HG03558 (cell line): ENCODE measurements at regions not wholly inside any gene's neighbourhood (a gene's known extent, or its start where the extent isn't known, plus 50 kb on each side); places are given as distances from the start of the nearest gene placed in this dataset.
A peak's percentile ranks its signal among the peaks of the same experiment; 100 is the strongest.
"Not testable (repeated sequence)": the region's sequence is repeated elsewhere in the genome, so short reads cannot be mapped to it uniquely, and the experiment has no call there.

Experiments used
- ATAC-seq: cut with Tn5 transposase; IDR thresholded peaks from one replicate; pipeline ENCODE4 v1.9.1; 2021; ENCODE audit warnings: moderate number of reproducible peaks; ENCODE audit not compliant: unreplicated experiment; ENCODE audit errors: extremely low read depth

DNA sequence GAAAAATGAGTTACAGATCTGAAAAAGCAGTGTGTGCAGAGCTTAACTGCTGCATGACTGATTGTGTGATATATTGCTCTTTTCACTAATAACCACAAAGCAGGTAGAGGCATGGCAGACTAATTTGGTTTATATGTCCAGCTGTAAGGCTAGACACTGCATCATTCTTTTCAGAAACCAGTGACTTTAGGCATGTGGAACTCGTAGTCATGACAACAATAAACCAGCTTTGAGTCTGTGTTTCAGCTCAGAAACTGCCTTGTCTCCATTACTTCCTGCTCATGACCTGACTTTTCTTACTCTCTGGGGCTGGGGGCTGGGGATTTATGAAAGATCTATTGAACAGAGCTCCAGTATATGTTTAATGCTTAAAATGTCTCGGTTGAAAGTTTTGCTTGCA is 146.8 kb upstream of the LRIG3 start:
- ATAC-seq = no peak

DNA sequence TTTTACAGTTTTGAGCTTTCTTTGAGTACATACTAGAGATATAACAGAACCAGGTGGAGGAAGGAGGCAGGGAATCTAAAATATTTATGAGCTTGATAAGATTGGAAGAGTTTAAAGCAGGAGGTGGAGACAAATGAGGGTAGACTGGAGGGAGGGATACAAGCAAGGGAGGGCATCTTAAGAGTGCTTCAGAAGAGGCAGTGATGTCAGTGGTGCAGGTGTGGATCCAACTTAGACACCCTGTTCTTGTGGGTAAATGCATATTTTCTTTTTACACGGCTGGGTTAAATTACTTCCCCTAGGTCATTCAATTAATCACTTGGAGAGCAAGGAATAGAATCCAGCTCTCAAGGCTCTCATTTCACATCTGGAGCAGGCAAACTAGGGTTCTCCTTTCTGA is 146.1 kb upstream of the LRIG3 start:
- ATAC-seq = no peak

DNA sequence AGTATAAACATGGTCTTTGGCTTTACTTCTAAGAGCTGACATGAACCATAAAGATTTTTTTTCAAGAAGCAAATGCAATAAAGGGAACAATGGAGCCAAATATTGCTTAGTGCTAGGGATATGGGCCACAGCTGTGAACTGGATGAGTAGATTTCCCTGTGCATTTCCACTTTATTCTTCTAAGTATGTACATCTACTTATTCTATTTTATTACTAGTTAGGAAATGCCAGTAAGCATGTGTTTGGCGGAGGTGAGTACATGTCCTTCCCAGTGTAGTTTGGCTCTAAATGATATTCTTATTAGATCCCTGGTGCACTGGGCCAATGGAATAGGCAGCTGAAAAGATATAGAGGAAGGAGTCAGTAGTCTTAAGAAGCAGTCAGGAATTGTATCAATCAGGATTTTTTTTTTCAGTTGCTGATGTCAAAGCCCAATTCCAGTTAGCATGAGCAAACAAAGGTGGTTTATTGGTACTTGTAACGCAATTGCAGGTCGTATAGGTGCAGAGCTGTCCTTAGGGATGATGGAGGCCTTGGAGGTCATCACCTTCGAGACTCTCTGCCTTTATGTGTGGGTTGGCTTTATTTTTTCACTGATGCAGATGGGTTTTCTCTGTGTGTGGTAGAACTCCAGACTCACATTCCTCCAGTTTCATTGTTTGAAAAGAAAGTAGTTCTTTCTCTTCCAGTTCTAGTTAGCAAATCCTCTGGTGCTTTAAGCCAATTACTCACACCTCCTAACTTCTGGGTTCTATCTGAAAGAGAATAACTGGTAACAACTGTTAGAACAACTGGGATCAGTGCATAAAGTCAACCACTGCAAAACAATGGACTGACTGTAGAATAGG is 139.0 kb upstream of the LRIG3 start:
- no peak for ATAC-seq

DNA sequence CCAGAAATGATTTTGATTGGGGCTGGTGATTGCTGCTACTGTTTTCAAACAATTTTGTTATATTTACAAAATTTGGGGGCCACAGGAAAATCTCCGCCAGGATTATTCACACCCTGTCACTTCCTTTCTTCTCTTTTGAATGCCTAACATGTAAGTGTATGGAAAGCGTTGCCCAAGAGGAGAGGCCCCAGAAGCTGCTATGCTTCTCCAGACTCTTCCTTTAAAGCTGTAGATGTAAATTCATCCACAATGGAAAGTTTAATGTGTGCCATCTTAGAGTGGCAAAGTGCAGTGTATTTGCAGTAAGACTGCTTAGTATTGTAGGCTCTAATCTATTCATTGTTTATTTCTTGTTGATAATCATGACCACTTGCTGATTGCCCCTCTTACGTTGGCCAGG is 136.7 kb upstream of the LRIG3 start:
- no peak for ATAC-seq

- ATAC-seq = peak; percentile 76
Observed at GRCh38 chr12:59055204-59055860, 135.0 kb upstream of the LRIG3 start.

- ATAC-seq = not testable (repeated sequence)
Observed at GRCh38 chr12:59053266-59053899, 133.1 kb upstream of the LRIG3 start.

DNA sequence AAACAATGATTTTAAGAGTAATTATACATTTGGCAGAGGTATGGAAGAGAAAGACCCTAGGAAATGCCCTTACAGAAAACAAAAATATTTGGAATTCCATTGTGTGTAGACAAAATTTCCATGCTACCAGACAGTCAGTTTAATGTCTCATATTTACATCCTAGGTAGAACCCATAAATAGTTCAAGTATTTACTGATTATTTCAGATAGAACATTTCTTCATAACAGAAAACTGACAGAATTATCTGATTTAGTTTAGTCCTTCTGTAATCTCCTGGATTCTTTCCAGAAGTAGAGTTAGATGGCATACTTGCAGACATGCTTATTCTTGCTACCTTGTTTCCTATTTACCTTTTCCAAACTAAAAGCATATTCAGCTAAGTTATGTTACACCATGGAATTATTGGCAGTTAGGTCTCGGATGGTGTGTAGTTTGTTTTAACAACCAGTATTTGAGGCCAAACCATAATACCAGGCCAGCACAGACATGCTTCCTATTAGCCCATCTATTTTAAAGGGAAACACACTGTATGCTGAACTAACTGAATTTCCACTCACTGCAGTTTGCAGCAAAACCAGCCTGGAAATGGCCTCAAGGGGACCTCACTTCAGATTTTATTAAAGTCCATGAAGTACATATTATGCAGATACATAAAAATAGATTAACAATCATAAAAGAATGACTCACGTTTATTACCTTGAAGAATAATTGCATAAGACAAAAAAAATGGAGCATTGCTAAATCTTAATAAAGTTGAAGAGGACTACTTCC is 126.6 kb upstream of the LRIG3 start:
- no peak for ATAC-seq

DNA sequence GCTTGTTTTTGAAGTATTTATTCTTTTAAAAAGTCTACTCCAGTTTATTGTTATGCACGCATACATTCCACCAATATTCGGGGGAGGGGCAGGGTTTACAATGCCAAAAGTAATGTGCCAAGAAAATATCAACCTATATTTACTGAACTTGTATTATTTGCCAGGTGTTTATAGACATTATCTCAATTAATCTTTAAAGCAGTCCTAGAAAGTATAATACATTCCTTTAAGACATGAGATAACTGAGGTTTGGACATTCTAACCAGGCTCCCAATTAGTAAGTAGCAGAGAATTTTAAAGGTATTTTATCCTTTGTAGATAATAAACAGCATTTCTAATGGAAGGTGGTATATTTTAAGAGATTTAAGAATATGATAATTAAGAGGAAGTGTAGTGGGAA is 124.5 kb upstream of the LRIG3 start:
- no peak for ATAC-seq

DNA sequence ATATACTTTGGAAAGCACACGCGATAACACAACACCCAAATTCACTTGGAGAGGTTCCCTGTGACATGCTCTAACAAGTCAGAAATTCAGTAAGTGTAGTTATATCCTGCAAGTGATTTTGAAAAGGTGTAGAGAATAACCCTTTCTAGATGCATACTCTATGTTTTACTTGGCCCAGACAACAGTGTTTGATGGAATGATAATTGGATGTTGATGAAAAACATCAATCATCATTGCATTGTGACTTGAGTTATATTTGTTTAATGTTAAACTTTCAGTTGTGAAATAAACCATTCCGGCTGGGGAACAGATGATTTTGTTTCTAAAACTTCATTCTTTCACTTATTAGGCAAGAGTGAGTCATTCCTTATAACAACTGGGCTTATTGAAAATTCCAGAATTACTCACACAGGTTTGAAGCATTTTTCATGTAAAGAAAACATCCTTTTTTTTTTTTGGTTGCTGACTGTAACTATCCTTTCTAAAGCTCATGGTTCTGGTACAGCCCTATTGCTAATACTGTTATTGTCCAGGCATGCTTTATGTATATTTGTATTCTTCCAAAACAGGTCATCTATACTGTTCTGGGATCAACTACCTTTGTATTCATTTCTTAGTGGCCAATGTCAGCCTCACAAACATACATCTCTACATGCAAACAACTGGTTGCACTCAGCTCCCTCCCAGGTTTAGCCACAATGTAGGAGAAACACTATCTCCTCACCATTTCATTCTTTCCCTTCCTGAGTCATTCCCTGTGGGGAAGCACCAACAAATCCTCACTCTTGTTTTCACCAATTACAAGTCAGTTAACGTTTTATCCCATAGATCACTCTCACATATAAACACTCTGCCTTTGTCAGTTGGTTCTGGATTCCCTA is 121.2 kb upstream of the LRIG3 start:
- ATAC-seq = no peak

DNA sequence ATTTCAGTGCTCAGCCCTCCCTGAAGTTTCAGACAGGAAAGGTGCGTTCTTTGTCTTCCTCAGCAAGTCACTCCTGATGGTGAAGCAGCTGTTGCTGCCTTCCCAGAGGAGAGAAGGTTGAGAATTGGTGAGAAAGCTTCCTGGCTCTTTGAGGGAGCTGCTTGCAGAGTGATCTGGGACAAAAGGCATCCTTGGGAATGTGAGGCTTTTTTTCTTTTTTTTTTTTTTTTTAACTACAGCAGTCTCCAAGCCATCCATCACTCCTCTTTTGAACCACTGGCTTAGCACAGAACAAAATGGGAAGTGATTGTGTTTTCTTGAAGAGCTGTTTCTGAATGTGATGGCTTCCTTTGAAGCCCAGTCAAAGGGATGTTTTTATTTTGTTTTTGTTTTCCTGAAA is 120.4 kb upstream of the LRIG3 start:
- no peak for ATAC-seq

GRCh38 chr12:59040043-59040442 is 119.7 kb upstream of the LRIG3 start:
- no peak for ATAC-seq

DNA sequence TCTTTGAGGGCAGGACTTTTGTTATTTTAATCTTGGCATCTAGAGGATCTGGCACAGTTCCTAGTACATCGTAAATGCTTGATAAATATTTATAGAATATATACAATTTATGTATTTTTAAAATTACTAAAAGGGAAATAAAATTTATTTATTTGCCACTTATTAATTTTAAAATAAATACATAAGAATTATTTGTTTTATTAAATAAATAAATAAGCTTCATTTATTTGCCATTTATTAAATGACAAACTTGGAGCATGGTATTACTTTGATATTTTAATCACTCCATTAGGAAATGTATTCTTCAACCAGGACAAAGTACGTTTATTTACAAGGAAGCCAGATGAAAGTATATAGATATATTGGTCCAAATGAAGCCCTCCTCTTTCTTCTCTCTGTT is 118.7 kb upstream of the LRIG3 start:
- ATAC-seq = no peak

DNA sequence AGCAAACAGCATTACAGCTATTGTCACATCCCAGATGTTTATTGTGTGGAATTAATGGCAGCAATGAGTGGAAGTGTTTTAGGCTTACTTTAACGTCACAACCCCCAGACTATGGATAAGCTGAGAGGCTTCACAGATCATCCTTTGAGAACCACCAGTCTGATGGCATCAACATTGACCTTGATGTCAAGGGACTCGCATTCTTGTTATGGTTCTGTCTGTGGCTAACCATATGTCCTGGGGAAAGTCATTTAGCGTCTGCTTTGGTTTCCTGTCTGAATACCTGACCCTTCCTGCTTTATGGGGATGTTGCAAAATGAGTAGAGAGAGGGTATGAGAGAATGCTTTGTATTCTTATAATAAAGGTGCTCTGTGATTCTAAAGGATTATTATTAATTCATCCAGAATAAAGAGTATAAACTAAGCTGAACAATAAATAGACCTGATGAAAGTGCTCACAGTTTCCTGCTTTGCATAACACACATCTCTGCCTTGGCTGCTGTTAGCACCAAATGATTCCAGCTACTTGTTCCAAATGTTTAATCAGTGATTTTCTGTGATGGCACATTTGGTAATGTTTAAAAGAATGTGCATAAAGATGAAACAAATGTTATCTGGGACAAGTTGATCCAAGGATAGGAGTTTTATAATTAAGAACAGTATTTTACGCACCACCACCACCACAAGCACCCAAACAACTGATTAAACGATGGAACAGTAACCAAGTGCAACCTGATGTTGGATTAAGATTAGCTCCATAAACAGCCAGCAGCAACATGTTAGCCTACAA is 116.9 kb upstream of the LRIG3 start:
- ATAC-seq = no peak

DNA sequence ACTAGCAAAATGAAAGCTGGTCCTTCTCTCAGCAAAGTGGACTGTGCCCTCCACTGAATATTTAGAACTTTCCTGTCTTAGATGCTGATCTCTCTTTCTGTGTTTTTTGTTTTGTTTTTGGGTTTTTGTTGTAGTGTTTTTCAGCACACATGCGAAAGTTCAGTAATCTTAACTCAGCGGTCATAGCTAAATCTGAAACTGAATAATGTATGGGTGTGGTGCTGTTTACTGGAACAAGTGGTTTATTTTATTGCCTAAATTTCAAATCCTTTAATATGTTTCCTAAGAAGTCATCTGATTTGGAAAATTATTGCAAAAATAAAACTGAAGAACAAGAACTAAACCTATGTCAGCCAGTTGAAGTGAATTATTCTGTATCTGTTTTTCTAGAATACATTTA is 116.0 kb upstream of the LRIG3 start:
- no peak for ATAC-seq

- ATAC-seq = no peak
Observed at GRCh38 chr12:59031313-59031712, 111.0 kb upstream of the LRIG3 start.

DNA sequence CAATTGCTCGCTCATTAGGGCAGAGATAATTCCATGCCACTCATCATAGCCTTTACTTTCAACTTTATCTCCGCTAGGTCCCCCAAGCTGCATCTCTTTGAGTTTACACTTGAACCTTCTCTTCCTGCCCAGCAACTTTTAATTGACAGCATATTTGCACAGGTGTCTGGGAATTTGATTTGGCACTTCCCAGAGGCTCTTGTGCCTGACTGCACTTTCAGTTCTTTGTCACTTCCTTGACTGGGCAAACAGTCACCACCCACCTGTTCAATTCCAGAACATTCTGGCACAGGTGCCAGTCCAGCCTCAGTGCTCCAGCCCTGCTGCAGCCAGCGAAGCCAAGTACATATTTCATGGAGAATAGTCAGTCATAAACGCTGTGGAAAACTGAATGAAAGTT is 110.1 kb upstream of the LRIG3 start:
- no peak for ATAC-seq

GRCh38 chr12:59027199-59027598 is 106.9 kb upstream of the LRIG3 start:
- no peak for ATAC-seq

DNA sequence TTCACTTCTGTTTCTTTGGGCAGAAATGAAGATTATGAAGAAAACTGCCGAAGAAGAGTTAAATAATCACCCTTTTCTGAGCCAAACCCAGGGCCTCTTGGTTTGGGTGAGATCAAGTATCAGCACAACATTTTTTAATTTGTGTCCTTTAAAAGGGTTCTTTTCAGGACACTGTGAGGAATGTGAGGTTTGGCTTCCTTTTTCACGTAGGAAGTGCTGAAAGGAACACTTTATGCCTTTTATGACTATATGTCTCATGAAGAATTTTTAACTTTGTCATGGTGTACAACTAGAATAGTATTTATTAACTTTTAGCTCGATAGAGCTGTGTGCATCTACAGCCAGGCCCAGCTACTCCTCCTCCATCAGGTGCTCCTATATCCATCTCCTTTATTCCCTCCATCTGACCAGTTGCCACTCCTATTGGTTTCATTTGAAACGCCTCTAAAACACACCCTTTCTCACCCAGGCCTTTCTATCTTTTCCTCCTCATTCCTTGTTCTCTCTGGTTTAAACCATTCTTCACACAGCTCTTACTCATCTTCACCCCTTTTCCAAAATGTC is 103.6 kb upstream of the LRIG3 start:
- no peak for ATAC-seq
